ENCODE measurements at regions not wholly inside any gene's neighbourhood (a gene's known extent, or its start where the extent isn't known, plus 50 kb on each side); places are given as distances from the start of the nearest gene placed in this dataset.

- no peak for TF ChIP-seq CTCF (IDR thresholded peaks at IDR 0.05; ENCODE audit: insufficient read depth, low read length, poor library complexity, severe bottlenecking)
- TF ChIP-seq EZH2phosphoT487 (conservative IDR thresholded peaks at IDR 0.05; ENCODE audit: low read length), result no peak
Observed at GRCh38 chr20:22515264-22515663, 69.1 kb downstream of the FOXA2 start.
